GM19463 (cell line): ENCODE measurements at regions not wholly inside any gene's neighbourhood (a gene's known extent, or its start where the extent isn't known, plus 50 kb on each side); places are given as distances from the start of the nearest gene placed in this dataset.

Source experiments
- ATAC-seq: cut with Tn5 transposase; IDR thresholded peaks from one replicate; pipeline ENCODE4 v1.9.1; 2021; ENCODE audit warnings: mild to moderate bottlenecking, moderate library complexity; ENCODE audit not compliant: unreplicated experiment

DNA sequence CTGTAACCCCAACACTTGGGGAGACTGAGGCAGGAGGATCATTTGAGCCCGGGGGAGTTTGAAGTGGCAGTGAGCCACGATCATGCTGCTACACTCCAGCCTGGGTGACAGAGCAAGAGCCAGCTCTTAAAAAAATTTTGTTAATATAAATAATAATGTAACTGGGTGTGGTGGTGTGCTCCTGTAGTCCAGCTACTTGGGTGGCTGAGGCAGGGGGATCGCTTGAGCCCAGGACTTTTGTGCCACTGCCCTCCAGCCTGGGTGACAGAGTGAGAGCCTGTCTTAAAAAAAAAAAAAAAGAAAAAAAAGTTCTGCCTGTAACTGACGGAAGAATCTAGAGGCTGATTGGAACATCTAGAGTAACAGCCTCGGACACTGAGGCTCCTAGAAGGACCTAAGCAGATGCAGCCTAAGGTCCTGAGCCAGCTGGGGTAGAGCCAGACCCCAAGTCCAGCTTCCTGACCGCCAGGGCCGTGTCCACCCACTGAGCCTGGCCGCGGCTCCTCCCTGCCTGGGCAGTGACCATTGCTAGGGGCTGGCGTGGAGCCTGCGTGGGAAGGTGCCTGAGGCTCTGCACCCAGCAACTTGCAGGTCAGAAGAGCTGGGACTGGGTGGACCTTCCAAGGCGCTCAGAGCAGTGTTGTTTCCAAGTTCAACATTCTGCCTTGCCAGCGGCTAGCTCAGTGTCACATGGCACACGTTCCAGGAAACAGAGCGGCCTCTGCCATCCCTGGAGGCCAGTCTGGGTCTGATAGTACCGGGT is 209.4 kb upstream of the CIBAR2 start:
- no peak for ATAC-seq

DNA sequence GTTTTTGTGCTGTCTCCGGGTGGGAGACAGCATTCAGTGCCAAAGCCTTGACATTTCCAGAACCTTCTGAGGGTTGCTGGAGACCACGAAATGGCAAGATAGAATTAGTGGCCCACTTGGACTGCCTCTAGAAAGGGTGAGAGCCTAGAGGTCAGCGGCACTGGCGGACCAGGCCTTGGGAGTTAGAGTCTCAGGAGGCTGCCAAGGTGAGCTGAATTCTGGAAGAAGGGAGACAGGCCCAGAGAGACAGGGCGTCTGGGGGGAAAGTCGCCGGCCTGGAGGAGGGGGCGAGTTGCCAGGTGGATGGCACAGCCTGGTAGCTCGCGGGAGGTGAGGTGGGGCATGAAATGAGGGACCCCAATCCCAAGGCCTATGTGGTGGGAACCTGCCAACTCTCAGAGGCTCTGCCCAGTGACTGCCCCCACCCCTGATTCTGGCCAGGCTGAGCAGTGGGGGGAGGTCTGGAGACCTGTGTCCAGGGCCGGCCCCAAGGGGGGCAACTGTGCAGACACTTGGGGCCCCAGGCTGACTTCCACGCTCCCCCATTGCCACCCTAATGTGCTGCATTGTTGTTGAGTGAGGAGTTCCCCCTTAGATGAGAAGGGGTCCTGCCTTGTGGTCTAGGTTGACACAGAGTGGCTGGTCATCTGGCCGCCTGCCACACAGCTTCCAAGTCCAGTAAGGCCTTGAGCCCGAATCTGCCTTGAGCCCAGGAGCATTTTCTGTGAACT is 211.1 kb upstream of the CIBAR2 start:
- no peak for ATAC-seq

DNA sequence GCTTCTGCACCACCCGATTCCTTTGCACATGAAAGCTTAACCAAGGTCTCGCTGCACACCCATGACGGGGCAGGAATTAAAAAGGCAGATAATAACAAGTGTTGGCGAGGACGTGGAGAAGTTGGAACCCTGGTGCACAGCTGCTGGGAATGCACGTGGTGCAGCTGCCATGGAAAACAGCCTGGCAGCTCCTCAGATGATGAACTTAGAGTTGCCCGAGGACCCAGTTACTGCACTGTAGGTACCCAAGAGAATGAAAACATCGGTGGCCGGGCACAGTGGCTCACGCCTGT is 211.6 kb upstream of the CIBAR2 start:
- no peak for ATAC-seq

DNA sequence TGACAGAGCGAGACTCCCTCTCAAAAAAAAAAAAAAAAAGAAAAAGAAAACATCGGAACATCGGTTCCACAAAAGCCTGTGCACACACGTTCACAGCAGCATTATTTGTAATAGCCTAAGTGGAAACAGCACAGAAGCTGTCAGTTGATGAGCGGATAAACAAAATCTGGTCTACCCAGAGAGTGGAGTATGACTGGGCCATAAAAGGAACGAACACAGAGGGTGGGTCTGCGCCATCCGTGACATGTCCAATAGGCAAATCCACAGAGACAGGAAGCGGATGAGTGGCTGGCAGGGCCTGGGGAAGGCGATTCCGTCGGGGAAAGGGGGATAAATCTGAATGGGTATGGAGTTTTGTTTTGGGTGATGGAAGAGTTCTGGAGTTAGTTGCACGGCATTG is 212.2 kb upstream of the CIBAR2 start:
- ATAC-seq, result no peak

DNA sequence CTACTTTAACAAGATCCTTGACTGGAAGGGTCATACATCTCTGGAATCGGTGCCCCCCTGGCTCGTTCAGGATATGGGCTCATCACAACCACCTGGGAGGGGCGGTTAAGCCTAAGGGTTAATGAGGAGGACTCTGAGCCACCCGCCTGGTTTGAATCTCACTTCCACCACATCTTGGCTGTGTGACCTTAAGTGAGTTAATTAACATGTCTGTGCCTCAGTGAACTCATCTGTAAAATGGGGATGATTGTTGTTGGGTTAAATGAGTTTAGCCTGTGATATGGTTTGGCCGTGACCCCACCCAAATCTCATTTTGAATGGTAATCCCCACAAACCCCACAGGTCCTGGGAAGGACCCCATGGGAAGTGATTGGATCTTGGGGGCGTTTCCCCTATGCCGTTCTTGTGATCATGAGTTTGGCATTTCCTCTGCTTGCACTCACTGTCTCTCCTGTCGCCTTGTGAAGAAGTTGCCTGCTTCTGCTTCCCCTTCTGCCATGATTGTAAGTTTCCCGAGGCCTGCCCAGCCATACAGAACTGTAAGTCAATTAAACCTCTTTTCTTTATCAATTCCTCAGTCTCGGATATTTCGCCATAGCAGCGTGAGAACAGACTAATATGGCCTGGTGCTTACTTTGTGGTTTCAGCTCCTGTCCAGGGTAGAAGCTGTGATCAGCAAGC is 214.0 kb upstream of the CIBAR2 start:
- ATAC-seq, result no peak

DNA sequence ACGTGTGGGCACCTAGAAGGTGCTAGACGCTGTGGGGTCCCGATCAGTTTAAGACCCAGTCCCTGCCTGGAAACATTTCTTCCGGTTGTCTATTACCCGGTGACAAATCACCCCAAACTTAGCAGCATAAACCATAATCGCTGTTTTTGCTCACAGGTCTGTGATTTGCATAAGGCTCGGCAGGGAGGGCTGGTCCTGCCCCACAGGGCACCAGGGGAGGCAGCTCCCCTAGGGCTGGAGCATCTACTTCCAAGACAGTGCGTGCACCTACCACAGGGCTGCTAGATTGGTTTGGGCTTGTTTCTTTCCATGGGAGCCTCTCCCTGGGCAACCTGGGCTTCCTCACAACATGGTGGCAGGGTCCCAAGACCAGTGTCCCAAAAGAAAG is 214.5 kb upstream of the CIBAR2 start:
- ATAC-seq, result no peak

DNA sequence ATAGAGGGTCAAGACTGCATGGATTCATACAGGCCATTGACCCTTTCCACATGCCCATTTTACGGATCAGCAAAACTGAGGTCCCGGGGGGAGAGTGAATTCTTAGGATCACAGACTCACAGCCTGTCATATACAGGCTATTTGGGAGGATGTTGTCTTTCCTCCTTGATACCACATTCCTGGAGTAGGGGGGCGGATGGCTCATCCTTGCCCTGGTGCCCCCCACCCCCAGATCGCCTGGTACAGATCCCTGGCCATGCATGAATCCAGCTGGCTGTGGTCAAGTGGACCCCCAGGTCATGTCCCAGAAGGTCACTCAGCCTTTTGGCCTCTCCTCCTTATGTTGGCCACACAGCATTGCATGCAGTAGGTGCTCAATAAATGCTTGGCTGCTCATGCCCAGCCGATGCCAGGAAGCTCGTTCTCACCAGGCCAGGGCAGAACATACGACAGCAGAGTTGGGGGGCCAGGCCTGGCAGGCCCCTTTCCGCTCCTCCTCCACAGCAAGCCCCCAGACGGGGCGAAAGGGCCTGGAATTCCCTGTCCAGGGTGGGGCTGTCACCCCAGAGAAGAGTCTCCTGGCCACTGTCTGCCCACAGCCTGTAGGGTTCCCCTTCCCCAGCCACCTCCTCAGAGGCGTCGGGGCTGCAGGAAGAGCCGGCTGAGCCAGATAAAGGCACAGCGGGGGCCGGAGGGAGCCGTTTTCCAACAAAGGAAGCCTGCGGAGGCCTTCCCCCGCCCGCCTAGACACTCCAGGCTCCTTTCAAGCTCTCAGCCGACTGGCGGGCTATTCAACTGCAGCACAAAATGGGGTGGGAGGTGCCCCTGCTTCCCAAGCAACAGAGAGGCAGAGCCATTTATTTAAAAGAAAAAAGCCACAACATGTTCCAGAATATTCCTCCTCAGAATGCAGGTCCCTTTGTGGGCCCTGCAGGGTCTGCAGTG is 215.7 kb upstream of the CIBAR2 start:
- no peak for ATAC-seq

DNA sequence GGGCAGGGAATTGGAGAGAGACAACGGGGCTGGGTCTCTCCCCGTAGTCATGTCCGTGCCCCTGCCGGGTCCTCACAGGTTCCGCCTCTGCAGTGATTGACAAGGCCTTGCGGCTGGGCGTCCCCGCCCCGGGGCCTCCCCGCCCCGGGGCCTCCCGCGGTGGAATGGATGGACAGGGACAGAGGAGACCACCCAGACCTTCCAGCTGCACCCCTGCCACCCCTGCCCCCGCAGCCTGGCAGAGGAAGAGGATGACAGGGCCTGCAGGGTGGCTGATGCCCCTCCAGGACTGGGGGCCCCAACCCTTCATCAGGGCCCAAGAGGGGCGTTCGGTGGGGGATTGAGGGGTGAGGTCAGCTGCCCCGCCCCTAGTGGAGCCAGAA is 216.4 kb upstream of the CIBAR2 start:
- no peak for ATAC-seq

DNA sequence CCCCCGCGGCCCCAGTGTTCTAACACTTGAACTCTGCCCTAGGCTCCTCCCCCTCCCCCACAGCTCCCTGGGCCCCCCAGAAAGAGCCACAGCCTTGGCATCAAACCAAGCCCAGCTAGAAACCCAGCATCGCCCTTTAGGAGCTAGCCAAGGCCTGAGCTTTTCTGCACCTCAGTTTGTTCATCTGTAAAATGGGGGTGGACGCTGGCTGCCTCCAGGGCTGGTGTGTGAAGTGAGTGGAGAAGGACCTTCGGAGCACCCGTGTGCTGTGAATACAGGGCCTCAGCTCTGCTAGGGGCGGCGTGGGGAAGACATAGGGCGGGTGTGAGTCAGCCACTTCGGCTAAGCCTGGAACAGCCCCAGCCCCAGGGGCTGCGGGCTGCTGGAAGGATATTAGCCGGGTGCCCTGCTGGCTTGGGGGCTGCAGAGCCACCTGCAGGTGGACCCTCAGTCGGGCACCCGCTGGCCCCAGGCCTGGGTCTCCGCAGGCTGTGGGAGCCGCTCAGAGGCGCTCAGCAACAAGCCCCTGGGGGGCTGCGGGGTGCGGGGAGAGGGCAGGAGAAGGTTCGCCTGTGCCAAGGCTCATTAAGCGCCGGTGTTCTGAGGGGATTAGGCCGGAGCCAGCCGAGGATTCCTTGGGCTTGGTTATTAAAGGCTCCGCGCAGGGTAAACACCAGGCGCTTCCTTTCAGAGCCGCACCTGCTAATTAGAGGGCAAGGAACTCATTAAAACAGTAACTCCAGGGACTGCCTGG is 217.0 kb upstream of the CIBAR2 start:
- ATAC-seq, result no peak

DNA sequence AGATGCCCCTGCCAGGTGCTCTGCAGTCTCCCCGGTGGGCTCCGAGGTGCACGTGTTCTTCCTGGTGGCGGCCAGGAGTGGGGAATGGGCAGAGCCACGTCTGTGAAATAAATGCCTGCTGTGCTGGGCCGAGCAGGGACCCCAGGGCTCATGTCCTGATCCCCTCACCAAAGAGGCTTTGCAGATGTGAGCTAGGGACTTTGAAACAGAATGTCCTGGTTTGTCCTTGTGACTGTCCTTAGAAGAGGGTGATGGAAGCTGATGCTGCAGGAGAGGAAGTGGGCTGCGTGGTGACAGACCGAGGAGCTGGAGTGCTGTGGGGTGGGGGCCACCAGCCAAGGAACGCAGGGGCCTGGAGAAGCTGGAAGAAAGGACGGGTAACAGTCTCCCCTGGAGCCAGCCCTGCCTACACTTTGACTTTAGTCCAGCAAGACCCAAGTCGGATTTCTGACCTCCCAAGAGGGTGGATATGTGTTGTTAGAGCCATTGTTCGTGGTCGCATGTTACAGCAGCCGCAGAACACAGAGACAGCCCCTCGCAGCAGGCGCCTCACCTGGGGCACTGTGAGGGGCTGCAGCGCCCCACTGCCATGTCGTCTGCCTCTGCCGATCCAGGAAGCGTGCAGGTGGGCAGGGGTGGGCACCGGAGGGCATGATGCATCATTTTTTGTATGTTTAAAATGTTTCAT is 217.9 kb upstream of the CIBAR2 start:
- ATAC-seq, result no peak

DNA sequence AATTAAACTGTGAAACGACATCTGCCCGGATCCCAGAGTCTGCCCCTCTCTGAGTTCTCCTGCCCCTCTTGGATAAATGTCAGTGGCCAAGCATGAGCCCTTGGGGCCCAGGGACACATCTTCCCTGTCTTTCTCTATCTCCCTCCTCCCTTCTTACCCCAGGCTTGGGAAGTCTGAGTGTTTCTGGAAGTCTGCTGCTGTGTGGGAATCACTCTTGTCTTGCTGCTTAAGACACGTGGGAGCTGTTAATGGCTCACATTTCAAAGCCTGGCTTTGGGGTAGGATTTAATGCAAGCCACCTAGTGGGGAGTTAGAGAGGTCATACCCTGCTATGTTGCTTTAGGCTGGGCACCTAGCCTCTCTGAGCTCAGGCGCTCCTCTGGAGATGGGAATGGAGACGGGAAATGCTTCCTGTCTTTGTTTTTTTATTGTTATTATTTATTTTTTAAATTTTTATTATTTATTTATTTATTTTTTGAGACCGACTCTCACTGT is 218.5 kb upstream of the CIBAR2 start:
- ATAC-seq, result no peak

DNA sequence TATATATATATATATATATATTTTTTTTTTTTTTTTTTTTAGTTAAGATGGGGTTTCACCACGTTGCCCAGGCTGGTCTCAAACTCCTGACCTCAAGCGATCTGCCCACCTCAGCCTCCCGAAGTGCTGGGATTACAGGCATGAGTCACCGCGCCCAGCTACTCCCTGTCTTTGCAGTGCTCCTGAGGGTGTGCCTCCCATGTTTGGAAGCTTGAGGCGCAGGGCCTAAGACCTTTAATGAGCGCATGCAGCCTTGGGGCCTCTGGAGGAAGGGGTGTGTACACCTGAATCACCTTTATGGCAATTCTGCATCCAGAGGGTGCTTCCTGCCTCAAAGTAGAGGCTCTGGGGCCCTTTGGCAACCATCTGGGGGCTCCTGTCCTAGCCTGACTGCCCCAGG is 219.4 kb upstream of the CIBAR2 start:
- no peak for ATAC-seq

DNA sequence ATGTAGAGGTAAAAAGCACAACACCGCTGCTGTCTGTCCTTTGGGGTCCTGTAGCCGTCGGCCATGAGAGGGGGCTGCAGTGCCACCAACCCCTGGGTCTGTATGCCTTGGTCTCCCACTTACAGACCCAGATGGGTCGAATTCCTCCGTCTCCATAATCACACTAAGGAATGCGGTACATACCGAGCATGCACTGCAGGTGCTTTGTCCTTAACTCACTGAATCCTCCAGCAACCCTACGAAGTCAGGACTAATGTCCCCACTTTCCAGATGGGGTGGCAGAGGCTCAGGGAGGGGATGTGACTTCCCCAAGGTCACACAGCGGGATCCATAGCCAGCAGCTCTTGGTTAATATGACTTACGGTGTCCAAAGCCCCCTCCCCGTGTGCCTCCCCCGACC is 219.9 kb upstream of the CIBAR2 start:
- no peak for ATAC-seq

DNA sequence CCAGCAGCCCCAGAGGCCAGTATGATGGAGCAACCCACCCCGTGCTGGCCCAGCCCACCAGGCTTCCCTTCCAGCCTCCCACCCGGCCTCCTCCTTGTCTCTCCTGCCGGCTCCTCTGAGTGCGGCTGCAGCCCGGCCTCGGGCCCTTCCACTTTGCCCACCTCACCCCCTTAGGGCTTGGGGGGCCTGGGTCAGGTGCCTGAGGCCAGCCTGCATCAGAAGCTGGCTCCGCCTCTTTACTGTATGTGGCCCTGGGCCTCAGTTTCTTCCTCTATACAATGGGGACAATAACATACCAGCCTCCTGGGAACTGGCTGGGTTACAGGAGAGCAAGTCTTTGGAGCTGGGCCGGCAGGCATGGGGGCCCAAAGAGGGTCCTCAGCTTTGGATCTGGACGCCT is 221.1 kb upstream of the CIBAR2 start:
- ATAC-seq, result no peak

DNA sequence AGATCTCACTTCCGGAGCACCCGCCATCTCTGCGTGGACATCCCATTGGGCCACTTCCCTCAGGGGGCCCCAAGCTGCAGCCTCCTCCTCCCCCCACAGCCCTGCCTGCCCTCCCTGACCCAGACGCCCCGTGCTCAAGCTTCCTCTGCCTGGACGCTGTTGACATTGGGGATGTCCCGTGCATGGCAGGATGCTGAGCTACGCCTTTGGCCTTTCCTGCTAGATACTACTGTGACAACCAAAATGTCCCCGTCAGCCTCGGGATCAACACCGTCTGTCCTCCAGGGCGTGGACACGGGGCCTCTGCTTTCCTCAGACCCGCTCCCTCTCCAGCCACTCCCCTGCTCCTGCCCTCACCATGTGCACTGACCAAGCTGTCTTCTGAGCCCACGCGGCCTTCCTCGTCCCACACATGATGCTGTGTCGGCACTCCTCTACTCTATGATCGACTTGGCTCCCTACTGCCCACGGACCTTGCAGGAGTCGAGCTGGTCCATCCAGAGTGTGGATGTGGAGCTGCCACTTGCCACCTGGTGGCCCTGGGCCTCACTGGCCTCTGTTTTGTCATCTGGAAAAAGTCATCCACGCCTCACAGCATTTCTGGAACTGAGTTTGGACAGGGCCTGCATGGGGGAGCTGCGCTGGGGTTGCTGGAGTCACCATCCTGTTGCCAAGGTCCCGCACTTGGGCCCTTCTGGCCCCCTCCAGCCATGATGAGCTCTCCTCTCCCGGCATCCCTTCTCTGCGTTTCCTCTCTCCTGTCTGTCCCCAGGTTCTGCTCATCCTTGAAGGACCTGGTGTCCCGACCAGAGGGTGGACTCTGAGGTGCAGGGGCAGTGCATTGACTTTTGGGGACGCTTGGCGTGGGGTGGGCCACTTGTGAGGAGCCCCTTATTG is 221.7 kb upstream of the CIBAR2 start:
- ATAC-seq, result no peak

DNA sequence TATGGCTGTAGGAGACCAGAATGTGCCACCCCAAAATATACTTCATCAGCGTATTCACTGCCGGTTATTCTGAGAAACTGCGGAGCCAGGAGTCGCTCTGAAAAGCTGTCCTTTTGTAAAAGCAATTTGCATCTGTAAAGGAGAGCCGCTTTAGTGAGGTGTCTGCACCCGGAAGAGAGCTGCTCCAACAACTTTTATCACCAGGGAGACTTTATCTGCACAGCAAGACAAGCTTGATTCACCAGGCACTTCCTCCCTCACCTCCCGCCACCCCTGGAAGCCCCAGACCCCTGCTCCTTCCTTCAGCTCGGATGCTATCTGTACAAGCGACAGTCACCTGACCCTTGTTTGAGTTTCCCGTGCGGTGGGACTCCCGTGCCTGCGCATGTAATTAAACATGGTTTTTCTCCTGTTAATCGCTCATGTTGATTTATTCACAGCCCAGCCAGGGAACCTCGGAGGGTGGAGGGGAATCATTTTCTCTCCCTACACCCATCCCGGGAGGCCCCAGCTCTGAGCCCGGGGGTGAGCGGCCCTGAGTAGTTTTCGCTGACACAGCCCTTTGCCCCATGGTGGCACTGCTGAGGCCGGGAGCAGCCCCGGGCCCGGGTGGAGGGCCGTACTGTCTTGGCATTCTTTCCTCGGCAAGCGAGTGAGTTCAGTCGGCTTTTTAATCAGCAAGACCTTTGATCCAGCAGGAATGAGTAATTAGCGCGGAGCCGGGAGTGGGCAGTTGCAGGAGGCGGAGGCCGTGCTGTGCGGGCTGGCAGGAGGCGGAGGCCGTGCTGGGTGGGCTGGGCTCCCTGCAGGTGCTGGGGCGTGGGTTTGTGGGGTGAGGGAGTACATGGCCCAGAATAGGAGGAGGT is 222.7 kb upstream of the CIBAR2 start:
- ATAC-seq, result no peak

DNA sequence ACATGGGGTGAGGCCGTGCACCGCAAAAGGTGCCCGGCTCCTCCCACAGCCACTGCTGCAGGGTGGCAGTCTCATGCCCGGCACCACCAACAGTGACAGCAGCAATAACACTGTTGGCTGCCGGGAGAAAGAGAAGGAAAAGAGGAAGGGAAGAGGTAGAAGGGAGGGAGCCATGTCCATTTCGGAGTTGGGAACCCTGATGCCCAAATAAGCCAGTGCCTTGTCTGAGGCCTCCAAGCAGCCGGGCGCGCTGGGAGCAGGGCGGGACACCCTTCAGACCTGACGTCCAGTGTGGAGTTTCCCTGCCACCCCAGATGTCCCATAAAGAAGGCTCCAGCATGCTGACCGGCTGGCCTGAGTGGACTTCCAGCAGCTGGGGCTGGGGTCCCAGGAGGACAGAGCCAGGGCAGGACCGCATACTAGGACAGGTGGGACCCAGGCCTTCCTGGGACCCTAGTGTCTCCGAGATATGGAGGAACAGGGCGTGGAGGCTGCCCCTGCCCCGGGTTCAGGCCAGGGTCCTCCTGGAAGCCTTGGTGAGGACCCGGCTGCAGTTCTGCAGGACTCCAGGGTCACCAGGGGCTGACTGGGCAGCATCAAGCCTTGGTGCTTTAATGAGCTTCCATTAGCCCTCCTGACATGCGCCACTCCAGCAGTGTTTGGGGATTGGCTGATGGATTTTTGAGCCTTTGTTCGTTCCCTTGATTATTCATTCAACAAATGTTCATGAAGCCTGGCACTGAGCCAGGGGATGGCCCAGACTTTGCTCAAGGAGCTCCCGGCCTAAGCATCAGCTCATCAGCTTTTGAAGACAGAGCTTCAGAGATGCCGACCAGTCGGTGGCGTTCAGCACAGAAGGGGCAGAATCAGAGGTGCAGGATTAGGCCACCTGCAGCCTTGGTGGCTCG is 223.6 kb upstream of the CIBAR2 start:
- ATAC-seq, result no peak
